ENCODE measurements at regions not wholly inside any gene's neighbourhood (a gene's known extent, or its start where the extent isn't known, plus 50 kb on each side); places are given as distances from the start of the nearest gene placed in this dataset.

GRCh38 chr9:109830545-109830944, 50.5 kb downstream of the PALM2AKAP2 start:
- TF ChIP-seq ZFX (IDR thresholded peaks at IDR 0.05) (no peak), CTCF (conservative IDR thresholded peaks at IDR 0.05) (no peak)
- no peak overlapping the region for H3K27ac ChIP-seq

GRCh38 chr9:109831998-109832658, 52.1 kb downstream of the PALM2AKAP2 start:
- H3K27ac ChIP-seq: no peak overlapping the region
- no peak for TF ChIP-seq ZFX (IDR thresholded peaks at IDR 0.05)
- no peak for TF ChIP-seq CTCF (conservative IDR thresholded peaks at IDR 0.05)

- H3K27ac ChIP-seq: no peak overlapping the region
- TF ChIP-seq ZFX (IDR thresholded peaks at IDR 0.05): no peak
These were observed 54.9 kb downstream of the PALM2AKAP2 start for GRCh38 chr9:109834855-109835254.

- no peak for TF ChIP-seq ZFX (IDR thresholded peaks at IDR 0.05)
- TF ChIP-seq CTCF (conservative IDR thresholded peaks at IDR 0.05): no peak
- no peak overlapping the region for H3K27ac ChIP-seq
These were observed 63.6 kb downstream of the PALM2AKAP2 start for GRCh38 chr9:109843641-109844040.

- no peak for TF ChIP-seq ZFX (IDR thresholded peaks at IDR 0.05)
- no peak for TF ChIP-seq CTCF (conservative IDR thresholded peaks at IDR 0.05)
- no peak overlapping the region for H3K27ac ChIP-seq
These were observed 65.2 kb downstream of the PALM2AKAP2 start for GRCh38 chr9:109845226-109845625.

GRCh38 chr9:109846776-109847175, 66.8 kb downstream of the PALM2AKAP2 start:
- no peak overlapping the region for H3K27ac ChIP-seq
- TF ChIP-seq ZFX (IDR thresholded peaks at IDR 0.05) (no peak), CTCF (conservative IDR thresholded peaks at IDR 0.05) (no peak)

GRCh38 chr9:109852556-109852955, 72.6 kb downstream of the PALM2AKAP2 start:
- no peak overlapping the region for H3K27ac ChIP-seq
- no peak for TF ChIP-seq ZFX (IDR thresholded peaks at IDR 0.05)
- no peak for TF ChIP-seq CTCF (conservative IDR thresholded peaks at IDR 0.05)

- H3K27ac ChIP-seq: no peak overlapping the region
- TF ChIP-seq ZFX (IDR thresholded peaks at IDR 0.05): no peak
- no peak for TF ChIP-seq CTCF (conservative IDR thresholded peaks at IDR 0.05)
These were observed 75.5 kb downstream of the PALM2AKAP2 start for GRCh38 chr9:109855540-109855939.
